Upper lobe of left lung (tissue), 6 donors: ENCODE measurements at regions not wholly inside any gene's neighbourhood (a gene's known extent, or its start where the extent isn't known, plus 50 kb on each side); places are given as distances from the start of the nearest gene placed in this dataset.
"Not testable (repeated sequence)": the region's sequence is repeated elsewhere in the genome, so short reads cannot be mapped to it uniquely, and the experiment has no call there.

Experiments
- ATAC-seq, 2 donors: fragments of 200-7000 bp; cut with Tn5 transposase; one replicate each; pipeline ENCODE4 v1.9.1; 2022; ENCODE audit warnings: mild to moderate bottlenecking in 2 of 2, moderate library complexity in 2 of 2; ENCODE audit not compliant: low FRiP score in 2 of 2
- DNase-seq, 2 donors: peaks; one replicate each; pipeline ENCODE4 v3.0.0-alpha.2; 2019 to 2020
- H3K27ac ChIP-seq, 4 donors: fragments of 200-600 bp; sonication (generic); one replicate each; pipeline ENCODE4 v1.5.1; 2016 to 2019
- H3K27me3 ChIP-seq, 4 donors: fragments of 200-600 bp; sonication (generic); one replicate each; pipeline ENCODE4 v1.5.1; 2017 to 2019
- H3K36me3 ChIP-seq, 4 donors: fragments of 200-600 bp; sonication (generic); one replicate each; pipeline ENCODE4 v1.5.1; 2016 to 2019
- H3K4me1 ChIP-seq, 4 donors: fragments of 200-600 bp; sonication (generic); one replicate each; pipeline ENCODE4 v1.5.1; 2018 to 2019
- H3K4me3 ChIP-seq, 4 donors: fragments of 200-600 bp; sonication (generic); one replicate each; pipeline ENCODE4 v1.5.1; 2017 to 2019; ENCODE audit warnings: mild to moderate bottlenecking in 2 of 4, moderate library complexity in 1 of 4
- H3K9me3 ChIP-seq, 4 donors: fragments of 200-600 bp; sonication (generic); one replicate each; pipeline ENCODE4 v1.5.1; 2018 to 2019
- EP300 ChIP-seq, 4 donors: sonication (generic); formaldehyde crosslinking; IDR thresholded peaks; one replicate each; pipeline ENCODE4 v1.5.1; 2017; ENCODE audit warnings: antibody characterized with exemption in 4 of 4, control low read depth in 2 of 4
- POLR2A ChIP-seq, 4 donors: fragments of 450-650 bp; IDR thresholded peaks; one replicate each; pipeline ENCODE4 v1.5.1; 2016 to 2017; ENCODE audit warnings: antibody characterized with exemption in 4 of 4, mild to moderate bottlenecking in 2 of 4
- POLR2AphosphoS5 ChIP-seq, 2 donors: sonication (generic); formaldehyde crosslinking; IDR thresholded peaks; one replicate each; pipeline ENCODE4 v1.5.1; 2017; ENCODE audit warnings: antibody characterized with exemption in 2 of 2
- WGBS, 2 donors: methylation state at CpG; one replicate each; pipeline ENCODE4 v1.1.5; 2017 to 2018; 5-methylcytosine and 5-hydroxymethylcytosine counted together
- TF ChIP-seq, protein P1 (sequence below), 6 experiments: fragments of 450-650 bp in 4 of 6; fragments of 200-600 bp in 2 of 6; sonication (generic) in 2 of 6; IDR thresholded peaks; one replicate each; pipeline ENCODE4 v1.5.1; 2016 to 2019; ENCODE audit warnings: antibody characterized with exemption in 6 of 6
- donor health status: DM: no; HTN: no; CAD: no; lungs with moderate emphysema.
- donor health status: DM: no; HTN: yes; CAD: no; lungs with severe emphysema.

DNA sequence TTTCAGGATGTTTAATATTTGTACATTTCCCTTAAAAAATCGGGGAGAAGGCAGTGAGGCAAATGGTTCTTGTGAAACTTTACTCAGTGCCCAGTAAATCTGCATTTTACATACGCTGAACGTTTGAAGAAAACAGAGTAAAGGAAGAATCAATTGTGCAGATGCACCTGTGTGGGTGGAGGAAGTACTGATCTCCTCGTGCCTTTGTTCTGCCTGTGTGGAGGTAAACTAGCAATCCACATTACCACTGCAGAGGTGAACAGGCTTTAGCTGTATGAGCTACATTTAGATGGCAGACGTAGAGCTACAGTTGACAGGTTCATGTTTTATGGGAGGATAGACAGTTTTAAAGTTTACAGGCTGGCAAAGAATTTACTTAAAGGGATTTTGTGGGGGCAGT, 62.7 kb upstream of the VIPR2 start:
- Histone ChIP-seq H3K4me3 (no peak overlapping the region), H3K36me3 (no peaks in the 10 kb centered on the region), H3K27ac (no peak overlapping the region), H3K9me3 (no peaks in the 10 kb centered on the region), H3K4me1 (no peaks in the 10 kb centered on the region), H3K27me3 (no peaks in the 10 kb centered on the region)
- 43 to 51% methylated on average over 5 of the region's 5 CpGs for WGBS, 2 donors
- DNase-seq (no peak), ATAC-seq (no peak)
- no peak for TF ChIP-seq POLR2AphosphoS5 (IDR thresholded peaks at IDR 0.05)
- TF ChIP-seq POLR2A (IDR thresholded peaks at IDR 0.05), result no peak
- TF ChIP-seq EP300 (IDR thresholded peaks at IDR 0.05), result no peak
- TF ChIP-seq, protein P1, sequence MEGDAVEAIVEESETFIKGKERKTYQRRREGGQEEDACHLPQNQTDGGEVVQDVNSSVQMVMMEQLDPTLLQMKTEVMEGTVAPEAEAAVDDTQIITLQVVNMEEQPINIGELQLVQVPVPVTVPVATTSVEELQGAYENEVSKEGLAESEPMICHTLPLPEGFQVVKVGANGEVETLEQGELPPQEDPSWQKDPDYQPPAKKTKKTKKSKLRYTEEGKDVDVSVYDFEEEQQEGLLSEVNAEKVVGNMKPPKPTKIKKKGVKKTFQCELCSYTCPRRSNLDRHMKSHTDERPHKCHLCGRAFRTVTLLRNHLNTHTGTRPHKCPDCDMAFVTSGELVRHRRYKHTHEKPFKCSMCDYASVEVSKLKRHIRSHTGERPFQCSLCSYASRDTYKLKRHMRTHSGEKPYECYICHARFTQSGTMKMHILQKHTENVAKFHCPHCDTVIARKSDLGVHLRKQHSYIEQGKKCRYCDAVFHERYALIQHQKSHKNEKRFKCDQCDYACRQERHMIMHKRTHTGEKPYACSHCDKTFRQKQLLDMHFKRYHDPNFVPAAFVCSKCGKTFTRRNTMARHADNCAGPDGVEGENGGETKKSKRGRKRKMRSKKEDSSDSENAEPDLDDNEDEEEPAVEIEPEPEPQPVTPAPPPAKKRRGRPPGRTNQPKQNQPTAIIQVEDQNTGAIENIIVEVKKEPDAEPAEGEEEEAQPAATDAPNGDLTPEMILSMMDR (IDR thresholded peaks at IDR 0.05), result no peak

DNA sequence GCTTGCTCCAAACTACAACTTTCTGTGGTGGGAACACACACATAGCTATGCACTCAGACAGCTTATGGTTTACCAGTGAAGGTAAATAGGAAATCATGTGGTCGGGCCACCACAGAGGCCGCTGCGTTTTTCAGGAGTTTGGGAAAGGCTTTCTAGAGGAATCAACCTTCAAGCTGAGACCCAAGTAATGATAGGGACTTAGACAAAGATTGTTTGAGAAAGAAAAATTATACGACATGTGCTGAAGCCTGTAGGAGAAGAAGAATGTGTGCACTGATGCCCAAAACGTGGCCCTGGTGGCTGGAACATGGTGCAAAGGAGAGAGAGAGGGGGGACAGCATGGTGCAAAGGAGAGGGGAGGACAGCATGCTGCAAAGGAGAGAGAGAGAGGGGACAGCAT, 61.2 kb upstream of the VIPR2 start:
- WGBS, 2 donors, result 63 to 79% methylated on average over 5 of the region's 5 CpGs
- DNase-seq, result no peak

DNA sequence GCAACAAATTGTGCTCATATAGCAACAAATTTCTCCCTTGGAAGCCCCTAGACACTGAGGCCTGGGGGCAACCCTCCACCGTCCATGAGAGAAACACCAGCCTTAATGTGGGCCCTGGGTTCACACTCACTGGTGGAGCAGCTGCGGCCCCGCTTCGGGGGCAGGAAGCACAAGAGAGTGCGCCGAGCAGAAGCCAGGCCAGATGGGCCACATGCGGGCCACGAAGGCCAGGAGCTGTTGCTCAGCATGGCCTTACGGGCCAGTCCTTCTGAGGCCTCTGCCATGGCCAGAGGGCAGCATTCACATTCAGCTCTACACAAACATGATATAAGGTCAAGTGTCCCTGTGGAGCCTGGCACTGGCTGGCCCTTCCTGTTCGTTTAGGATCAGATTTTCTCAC, 60.0 kb upstream of the VIPR2 start:
- H3K4me3 ChIP-seq, result no peak overlapping the region
- H3K36me3 ChIP-seq, result no peaks in the 10 kb centered on the region
- no peaks in the 10 kb centered on the region for H3K4me1 ChIP-seq
- H3K9me3 ChIP-seq, result no peaks in the 10 kb centered on the region
- H3K27me3 ChIP-seq, result no peaks in the 10 kb centered on the region
- TF ChIP-seq POLR2AphosphoS5 (IDR thresholded peaks at IDR 0.05), result no peak
- TF ChIP-seq EP300 (IDR thresholded peaks at IDR 0.05), result no peak
- TF ChIP-seq, protein P1 (IDR thresholded peaks at IDR 0.05), result no peak
- no peak for TF ChIP-seq POLR2A (IDR thresholded peaks at IDR 0.05)
- ATAC-seq (no peak), DNase-seq (peak in 1 of 2 donors; percentile 70)
- H3K27ac ChIP-seq, result no peak overlapping the region
- WGBS, 2 donors, result 84 to 90% methylated on average over 3 to 10 of the region's 10 CpGs

More for the DNA sequence above, 61.2 kb upstream of the VIPR2 start:
- no peaks in the 10 kb centered on the region for H3K36me3 ChIP-seq
- no peak overlapping the region for H3K4me3 ChIP-seq
- H3K27ac ChIP-seq, result no peak overlapping the region
- no peaks in the 10 kb centered on the region for H3K9me3 ChIP-seq
- no peaks in the 10 kb centered on the region for H3K4me1 ChIP-seq
- ATAC-seq, result no peak
- H3K27me3 ChIP-seq, result no peaks in the 10 kb centered on the region
- TF ChIP-seq POLR2A (IDR thresholded peaks at IDR 0.05) (no peak), POLR2AphosphoS5 (IDR thresholded peaks at IDR 0.05) (no peak), EP300 (IDR thresholded peaks at IDR 0.05) (no peak)
- TF ChIP-seq, protein P1 (IDR thresholded peaks at IDR 0.05), result no peak

DNA sequence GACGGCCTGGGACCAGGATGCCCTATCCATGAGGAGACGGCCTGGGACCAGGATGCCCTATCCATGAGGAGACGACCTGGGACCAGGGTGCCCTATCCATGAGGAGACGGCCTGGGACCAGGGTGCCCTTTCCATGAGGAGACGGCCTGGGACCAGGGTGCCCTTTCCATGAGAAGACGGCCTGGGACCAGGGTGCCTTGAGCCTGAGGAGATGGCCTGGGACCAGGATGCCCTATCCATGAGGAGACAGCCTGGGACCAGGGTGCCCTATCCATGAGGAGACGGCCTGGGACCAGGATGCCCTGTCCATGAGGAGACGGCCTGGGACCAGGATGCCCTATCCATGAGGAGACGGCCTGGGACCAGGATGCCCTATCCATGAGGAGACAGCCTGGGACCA, 58.6 kb upstream of the VIPR2 start:
- H3K9me3 ChIP-seq, H3K36me3 ChIP-seq, ATAC-seq, H3K27me3 ChIP-seq, H3K4me1 ChIP-seq, DNase-seq, H3K27ac ChIP-seq, H3K4me3 ChIP-seq: not testable (repeated sequence)
- 83% methylated on average over 7 of the region's 9 CpGs; no CpG with 5 or more reads in 1 of the 2 donors for WGBS, 2 donors

DNA sequence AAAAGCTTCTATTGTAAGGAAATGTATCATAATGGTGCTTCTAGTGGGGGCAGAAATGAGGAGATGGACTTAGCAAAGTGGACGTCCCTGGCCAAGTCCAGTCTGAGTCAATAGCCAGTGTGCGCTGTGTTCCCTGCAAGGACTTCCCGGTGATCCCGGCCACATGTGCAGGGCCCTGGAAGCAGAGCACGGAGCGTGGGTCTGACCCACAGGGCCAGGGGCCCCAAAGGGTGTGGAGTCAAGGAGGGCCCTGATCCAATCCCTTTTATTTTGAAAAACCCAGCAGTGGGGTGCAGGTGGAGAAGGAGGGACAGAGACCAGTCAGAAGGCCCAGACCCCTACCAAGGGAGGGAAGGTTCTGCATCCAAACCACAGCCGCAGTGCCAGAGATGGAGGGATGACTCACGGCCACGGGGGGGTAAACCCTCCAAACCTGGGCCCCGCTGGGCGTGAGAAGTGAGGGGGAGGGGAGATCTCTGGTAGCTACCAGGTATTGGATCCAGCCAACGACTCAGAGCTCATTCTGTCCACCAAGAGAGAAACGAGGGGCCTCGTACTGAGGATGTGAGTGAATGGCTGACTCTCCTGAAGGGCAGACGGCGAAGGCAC, 57.2 kb upstream of the VIPR2 start:
- Histone ChIP-seq H3K9me3 (no peaks in the 10 kb centered on the region), H3K4me1 (peaks cover 0 to 8% (median 0%) of the 10 kb centered on the region in 4 donors), H3K27ac (no peak overlapping the region), H3K4me3 (no peak overlapping the region), H3K27me3 (no peaks in the 10 kb centered on the region), H3K36me3 (no peaks in the 10 kb centered on the region)
- peak in 1 of 2 donors; percentile 43 for DNase-seq
- ATAC-seq, result no peak
- TF ChIP-seq, protein P1 (IDR thresholded peaks at IDR 0.05), result no peak
- no peak for TF ChIP-seq EP300 (IDR thresholded peaks at IDR 0.05)
- no peak for TF ChIP-seq POLR2AphosphoS5 (IDR thresholded peaks at IDR 0.05)
- no peak for TF ChIP-seq POLR2A (IDR thresholded peaks at IDR 0.05)
- WGBS, 2 donors, result 90 to 96% methylated on average over 15 to 16 of the region's 16 CpGs
